A549 (cell line): ENCODE measurements at regions not wholly inside any gene's neighbourhood (a gene's known extent, or its start where the extent isn't known, plus 50 kb on each side); places are given as distances from the start of the nearest gene placed in this dataset.

ENCODE experiments used
- CTCF ChIP-seq: fragments of >200 bp; sonication (Bioruptor Twin); formaldehyde crosslinking; IDR thresholded peaks from 3 replicates; pipeline ENCODE4 v1.5.1; 2016
- EHMT2 ChIP-seq: fragments of 200-600 bp; sonication (generic); IDR thresholded peaks from 2 replicates; pipeline ENCODE4 v1.6.1; 2016; ENCODE audit warnings: antibody characterized with exemption, low read depth, mild to moderate bottlenecking, moderate library complexity
- ESRRA ChIP-seq: fragments of 150-350 bp; IDR thresholded peaks from 2 replicates; pipeline ENCODE4 v1.6.1; 2014; ENCODE audit warnings: mild to moderate bottlenecking, low read length, borderline replicate concordance
- POLR2A ChIP-seq: IDR thresholded peaks from 2 replicates; pipeline ENCODE4 v1.6.1; 2012; ENCODE audit warnings: mild to moderate bottlenecking, low read length
- RAD21 ChIP-seq, 2 experiments: fragments of >200 bp in 1 of 2; sonication (Bioruptor Twin) in 1 of 2; formaldehyde crosslinking in 1 of 2; IDR thresholded peaks in 1 of 2; conservative IDR thresholded peaks in 1 of 2; 2 replicates in 1 of 2; 3 replicates in 1 of 2; pipeline ENCODE4 v1.6.1; 2012 to 2018; ENCODE audit warnings: inconsistent platforms in 1 of 2
- REST ChIP-seq: fragments of 200-600 bp; sonication (generic); IDR thresholded peaks from 2 replicates; pipeline ENCODE4 v1.6.1; 2016; ENCODE audit warnings: antibody characterized with exemption, mild to moderate bottlenecking, moderate library complexity
- RFX5 ChIP-seq: fragments of 450-650 bp; IDR thresholded peaks from 2 replicates; pipeline ENCODE4 v1.7.1; 2014; ENCODE audit warnings: antibody characterized with exemption, mild to moderate bottlenecking, moderate library complexity
- SMC3 ChIP-seq: fragments of >200 bp; sonication (Bioruptor Twin); formaldehyde crosslinking; IDR thresholded peaks from 3 replicates; pipeline ENCODE4 v1.6.1; 2018; ENCODE audit warnings: inconsistent platforms
- TF ChIP-seq, protein P1 (sequence below): fragments of >200 bp; sonication (Bioruptor Twin); formaldehyde crosslinking; IDR thresholded peaks from 3 replicates; pipeline ENCODE4 v1.6.1; 2016

- TF ChIP-seq SMC3 (no peak), POLR2A (no peak), RAD21 (conservative IDR thresholded peaks at IDR 0.05 in 1 of 2, IDR thresholded peaks at IDR 0.05 in 1 of 2) (no peak), CTCF (no peak), ESRRA (no peak), REST (no peak), RFX5 (no peak), EHMT2 (no peak)
- TF ChIP-seq, protein P1, sequence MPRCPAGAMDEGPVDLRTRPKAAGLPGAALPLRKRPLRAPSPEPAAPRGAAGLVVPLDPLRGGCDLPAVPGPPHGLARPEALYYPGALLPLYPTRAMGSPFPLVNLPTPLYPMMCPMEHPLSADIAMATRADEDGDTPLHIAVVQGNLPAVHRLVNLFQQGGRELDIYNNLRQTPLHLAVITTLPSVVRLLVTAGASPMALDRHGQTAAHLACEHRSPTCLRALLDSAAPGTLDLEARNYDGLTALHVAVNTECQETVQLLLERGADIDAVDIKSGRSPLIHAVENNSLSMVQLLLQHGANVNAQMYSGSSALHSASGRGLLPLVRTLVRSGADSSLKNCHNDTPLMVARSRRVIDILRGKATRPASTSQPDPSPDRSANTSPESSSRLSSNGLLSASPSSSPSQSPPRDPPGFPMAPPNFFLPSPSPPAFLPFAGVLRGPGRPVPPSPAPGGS: no peak
These were observed 330.6 kb downstream of the NSG2 start for GRCh38 chr5:174376056-174376455.
